HG02938 (cell line): ENCODE measurements at regions not wholly inside any gene's neighbourhood (a gene's known extent, or its start where the extent isn't known, plus 50 kb on each side); places are given as distances from the start of the nearest gene placed in this dataset.
A peak's percentile ranks its signal among the peaks of the same experiment; 100 is the strongest.
"Not testable (repeated sequence)": the region's sequence is repeated elsewhere in the genome, so short reads cannot be mapped to it uniquely, and the experiment has no call there.

Experiments
- ATAC-seq: cut with Tn5 transposase; IDR thresholded peaks from one replicate; pipeline ENCODE4 v1.9.1; 2021; ENCODE audit warnings: mild to moderate bottlenecking, moderate library complexity; ENCODE audit not compliant: unreplicated experiment

DNA sequence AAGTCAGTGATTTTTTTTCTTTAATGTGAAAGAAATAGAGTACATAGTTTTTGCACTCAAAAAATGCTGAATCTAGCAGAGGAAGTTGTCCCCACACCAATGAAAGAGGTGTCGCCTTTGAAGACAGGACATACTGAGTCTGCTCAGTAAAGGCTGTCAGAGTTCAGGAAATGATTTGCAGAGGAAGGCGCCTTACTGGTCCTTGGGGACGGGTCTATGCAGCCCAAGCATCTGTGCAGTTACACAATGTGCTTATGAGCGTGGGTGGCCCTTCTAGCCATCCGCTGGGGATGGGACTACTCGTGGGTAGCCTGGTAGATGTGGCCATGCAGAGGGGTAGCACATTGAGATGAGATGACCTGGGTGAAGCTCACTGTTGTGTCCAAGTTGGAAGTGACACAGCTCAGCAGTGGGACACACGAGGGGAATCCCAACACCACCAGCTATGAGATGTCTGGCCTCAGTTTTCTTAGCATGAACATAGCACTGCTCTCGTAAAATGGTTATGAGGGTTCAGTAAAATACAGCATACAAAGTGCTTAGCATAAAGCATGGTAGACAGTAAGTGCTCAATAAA, 116.5 kb upstream of the RBPJ start:
- ATAC-seq: no peak

GRCh38 chr4:26204911-26205370, 115.9 kb upstream of the RBPJ start:
- ATAC-seq: no peak

DNA sequence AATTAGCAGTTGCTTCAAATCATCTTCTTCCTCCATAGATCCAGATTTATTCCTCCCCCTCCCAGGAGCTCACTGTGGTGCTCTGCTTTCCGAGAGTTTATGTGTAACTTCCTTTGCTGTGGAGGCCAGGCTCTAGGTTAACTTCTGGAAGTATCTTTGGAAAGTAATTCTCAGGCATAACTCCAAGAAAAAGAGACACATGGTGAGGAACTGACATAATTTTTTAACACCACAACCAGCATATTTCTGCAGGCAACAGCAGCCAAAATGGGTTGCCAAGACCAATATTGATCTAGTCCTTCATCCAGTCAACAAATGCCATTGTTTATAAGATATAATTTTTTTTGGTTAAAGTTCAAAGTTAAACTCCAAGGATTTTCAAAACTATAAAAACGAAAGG, 114.5 kb upstream of the RBPJ start:
- ATAC-seq: no peak

- ATAC-seq: no peak
Observed at GRCh38 chr4:26206999-26207398, 113.8 kb upstream of the RBPJ start.

- no peak for ATAC-seq
Observed at GRCh38 chr4:26207631-26208030, 113.2 kb upstream of the RBPJ start.

- ATAC-seq: no peak
Observed at GRCh38 chr4:26208237-26208994, 112.4 kb upstream of the RBPJ start.

DNA sequence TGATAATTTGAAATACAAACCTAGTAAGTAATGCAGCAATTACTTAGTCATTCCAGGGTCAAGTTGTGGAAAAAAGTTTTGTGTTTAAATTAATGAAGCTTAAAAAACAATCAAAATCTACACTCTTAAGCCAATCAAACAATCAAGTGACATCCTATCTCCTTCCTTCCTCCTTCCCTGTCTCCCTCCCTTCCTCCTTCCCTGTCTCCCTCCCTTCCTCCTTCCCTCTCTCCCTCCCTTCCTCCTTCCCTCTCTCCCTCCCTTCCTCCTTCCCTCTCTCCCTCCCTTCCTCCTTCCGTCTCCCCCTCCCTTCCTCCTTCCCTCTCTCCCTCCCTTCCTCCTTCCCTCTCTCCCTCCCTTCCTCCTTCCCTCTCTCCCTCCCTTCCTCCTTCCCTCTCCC, 111.4 kb upstream of the RBPJ start:
- ATAC-seq: not testable (repeated sequence)

DNA sequence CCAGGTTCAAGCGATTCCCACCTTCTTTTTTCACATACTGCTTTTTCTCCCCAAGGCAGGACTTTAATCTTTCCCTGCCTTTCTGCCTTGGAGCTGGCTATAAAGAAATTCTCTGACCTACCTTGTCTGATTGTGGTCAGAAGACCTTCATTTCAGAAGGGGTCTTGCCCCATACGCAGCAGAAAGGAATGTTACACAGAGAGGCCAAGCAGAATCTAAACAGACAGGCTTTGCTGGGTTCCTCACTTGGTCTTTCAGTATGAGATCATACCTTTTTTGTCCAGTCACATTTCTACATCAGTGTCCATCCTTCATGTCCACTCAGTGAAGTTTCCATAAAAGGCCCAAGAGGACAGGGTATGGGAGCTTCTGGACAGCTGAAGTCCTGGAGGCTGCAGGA, 108.3 kb upstream of the RBPJ start:
- no peak for ATAC-seq

DNA sequence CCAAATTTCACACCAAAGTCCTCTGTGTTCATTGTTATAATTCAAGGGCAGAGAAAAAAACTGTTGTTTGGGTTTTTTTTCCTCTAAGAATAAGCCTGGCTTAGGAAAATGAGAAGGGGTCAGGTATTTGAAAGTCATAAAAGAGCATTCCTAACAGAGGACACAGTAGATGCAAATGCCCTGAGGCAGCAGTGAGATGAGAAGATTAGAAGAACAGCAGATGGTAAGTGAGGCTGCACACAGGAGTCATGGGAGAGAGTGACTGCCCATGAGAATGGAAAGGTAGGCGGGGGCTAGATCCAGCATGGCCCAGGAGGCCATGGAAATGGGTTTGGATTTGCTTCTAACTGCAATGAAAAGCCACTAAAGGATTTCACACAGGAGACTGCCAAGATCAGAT, 107.5 kb upstream of the RBPJ start:
- ATAC-seq: no peak

GRCh38 chr4:26214994-26215393, 105.8 kb upstream of the RBPJ start:
- no peak for ATAC-seq

DNA sequence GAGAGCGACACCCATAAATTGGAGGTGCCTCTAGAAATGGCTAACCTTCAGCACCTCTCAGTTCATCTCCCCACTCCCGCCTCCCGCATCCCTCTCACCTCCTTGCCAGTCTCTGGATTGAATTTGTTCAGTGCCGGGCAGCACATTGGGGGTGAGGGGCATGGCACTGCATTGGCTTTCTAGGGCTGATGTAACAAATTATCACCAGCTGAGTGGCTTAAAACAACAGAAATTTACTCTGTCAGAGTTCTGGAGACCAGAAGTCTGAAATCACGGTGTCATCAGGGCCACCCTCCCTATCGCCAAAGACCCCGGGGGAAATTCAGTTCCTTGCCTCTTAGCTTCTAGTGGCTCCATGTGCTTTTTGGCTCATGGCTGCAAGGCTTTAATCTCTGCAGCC, 105.1 kb upstream of the RBPJ start:
- ATAC-seq: no peak

DNA sequence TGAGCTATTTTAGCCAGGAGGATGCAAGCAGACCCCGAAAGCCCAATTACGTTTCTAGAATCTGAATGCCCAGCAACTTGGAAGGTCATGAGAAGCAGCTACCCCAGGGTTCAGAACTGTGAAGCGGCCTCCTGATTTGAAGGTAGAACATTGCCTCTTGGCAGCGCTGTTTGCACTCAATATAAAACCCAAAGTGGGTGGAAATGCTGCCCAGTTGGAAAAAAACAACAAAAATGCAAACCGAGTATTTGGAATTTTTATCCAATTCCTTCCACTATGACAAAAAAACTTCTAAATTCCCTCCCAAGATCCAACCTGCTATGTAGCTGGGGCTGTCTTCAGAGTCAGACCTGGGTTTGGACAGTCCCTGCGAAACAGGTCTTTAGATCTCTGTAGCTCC, 103.3 kb upstream of the RBPJ start:
- no peak for ATAC-seq

- ATAC-seq: peak; percentile 81
Observed at GRCh38 chr4:26217961-26218676, 102.7 kb upstream of the RBPJ start.

DNA sequence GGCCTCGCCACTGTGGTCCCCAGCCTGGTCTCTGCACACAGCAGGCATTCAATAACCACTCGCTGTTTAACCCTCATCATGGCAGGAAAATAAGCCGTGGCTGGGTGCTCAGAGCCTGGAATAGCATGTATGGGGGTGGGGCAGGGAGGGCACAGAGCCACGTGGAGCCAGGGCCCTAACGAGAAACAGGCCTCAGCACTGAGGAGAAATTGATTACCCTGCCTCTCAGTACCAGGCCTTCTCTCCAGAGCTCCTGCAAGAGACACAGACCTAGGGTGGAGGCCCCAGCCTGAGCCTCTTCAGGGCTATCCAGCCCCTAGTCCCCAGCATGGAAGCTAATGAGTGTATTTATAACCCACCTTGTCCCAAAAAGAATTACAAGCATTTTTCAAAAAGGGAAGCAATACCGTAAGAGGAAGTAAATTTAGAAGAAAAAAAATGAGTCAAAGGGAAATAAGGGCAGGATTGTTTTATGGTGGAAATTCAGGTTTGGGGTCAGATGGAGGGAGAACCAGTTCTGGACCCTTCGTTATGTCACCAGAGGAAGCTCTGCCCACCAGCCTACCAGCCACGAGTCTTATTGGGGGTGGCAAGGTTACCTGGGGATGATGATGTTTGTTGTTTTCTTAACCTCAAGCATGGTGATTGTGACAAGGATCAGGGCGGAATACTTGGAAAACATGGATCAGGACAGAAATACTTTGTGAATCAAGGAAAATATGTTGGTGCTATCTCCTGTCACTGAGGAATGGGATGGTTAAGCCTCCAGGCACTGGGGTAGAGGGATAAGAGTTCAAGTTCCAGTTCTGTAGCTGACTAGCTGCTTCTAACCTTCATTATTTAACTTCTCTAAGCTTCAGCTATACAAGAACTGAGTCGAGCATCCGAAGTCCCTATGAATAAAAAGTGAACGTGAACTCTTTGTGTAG, 101.9 kb upstream of the RBPJ start:
- ATAC-seq: peak; percentile 22

- ATAC-seq: no peak
Observed at GRCh38 chr4:26220696-26221095, 100.1 kb upstream of the RBPJ start.

DNA sequence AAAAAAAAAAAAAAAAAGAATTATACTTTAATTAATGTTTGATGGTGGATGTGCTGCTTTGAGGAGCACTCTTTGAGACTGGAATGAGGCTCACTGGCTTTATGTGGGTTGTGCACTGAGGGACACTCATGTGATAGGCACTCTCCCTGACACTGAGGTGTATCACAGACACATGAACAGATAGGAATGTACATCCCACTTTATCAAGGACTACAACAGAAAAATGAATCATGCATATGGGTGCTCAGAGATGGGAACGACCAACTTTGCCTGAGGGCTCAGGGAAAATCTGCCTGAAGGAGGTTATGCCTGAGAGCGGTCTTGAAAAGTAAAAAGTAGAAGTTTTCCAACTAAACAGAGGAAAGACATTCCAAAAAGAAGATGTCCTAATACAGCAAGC, 97.7 kb upstream of the RBPJ start:
- ATAC-seq: no peak

- no peak for ATAC-seq
Observed at GRCh38 chr4:26226629-26227376, 94.0 kb upstream of the RBPJ start.

DNA sequence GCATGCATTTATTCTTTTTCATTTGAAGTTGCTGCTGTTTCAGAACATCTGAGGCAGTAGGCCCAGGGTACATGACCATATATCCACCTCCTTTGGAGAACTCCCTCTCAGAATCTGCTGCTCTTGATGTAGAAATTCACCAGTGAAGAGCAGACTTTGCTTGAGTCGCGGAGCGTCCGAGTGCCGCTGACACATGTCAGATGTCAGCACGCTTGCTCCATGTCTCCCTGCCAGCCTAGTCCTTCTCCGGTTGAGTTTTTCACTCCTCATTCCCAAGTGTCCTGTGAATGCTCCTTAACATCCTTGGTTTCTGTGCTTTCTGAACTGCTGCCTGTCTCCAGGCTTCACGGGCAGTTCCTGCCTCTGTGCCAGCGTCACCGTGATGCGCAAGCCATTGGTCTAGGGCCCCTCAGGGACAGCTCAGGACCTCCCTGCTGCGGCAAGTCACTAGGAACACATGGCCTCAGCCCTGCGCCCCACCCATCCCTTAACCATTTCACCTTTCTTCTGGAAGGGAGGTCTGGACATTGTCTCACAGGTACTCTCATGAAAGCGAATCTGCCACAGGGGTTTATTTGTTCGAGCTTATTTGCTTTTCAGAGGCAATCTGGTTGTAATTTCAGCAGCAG, 93.1 kb upstream of the RBPJ start:
- no peak for ATAC-seq

GRCh38 chr4:26228883-26229282, 91.9 kb upstream of the RBPJ start:
- no peak for ATAC-seq

DNA sequence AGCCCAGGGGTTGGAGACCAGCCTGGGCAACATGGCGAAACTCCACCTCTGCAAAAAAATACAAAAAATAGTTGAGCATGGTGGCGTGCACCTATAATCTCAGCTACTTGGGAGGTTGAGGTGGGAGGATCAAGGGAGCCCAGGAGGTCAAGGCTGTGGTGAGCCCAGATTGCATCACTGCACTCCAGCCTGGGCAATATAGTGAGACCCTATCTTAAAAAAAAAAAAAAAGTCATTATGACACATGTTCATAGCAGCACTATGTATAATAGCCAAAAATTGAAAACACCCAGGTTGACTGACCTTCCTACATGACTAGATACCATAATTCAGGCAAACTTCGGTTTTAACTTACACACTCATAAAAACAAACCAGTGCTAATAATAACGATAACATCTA, 90.8 kb upstream of the RBPJ start:
- no peak for ATAC-seq
